Frontal cortex (tissue), 3 donors: ENCODE measurements at regions not wholly inside any gene's neighbourhood (a gene's known extent, or its start where the extent isn't known, plus 50 kb on each side); places are given as distances from the start of the nearest gene placed in this dataset.

Experiments
- DNase-seq, 2 donors: peaks; one replicate each; pipeline ENCODE4 v3.0.0; 2012; ENCODE audit warnings: low spot score in 2 of 2
- FAIRE-seq: peaks from 2 replicates; lab custom pipeline; 2012; peaks lifted over from hg19 to GRCh38; lab: Jason Lieb, UNC
- donor health status: control.
- donor health status: control.
- donor health status: control.

DNA sequence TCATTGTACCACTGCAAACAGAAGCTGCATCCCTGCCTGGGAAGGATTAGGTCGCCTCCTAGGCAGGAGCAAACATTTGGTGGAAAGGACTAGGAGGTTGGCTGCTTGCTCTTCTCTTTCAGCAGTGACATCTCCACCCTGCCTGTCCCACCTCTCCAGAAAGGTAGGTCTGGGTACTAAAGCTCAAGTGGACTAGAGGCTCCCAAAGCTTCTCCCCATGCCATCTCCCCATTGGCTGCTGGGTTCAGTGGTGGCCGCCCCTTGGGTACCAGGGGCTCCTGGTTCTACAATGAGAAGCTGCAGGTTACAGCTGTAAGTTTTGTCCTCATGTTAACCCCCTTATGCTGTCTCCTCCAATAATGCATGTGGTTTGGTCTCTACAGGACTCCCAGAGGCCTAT lies 180.7 kb upstream of the MKI67 start:
- DNase-seq (no peak), FAIRE-seq (no peak)

DNA sequence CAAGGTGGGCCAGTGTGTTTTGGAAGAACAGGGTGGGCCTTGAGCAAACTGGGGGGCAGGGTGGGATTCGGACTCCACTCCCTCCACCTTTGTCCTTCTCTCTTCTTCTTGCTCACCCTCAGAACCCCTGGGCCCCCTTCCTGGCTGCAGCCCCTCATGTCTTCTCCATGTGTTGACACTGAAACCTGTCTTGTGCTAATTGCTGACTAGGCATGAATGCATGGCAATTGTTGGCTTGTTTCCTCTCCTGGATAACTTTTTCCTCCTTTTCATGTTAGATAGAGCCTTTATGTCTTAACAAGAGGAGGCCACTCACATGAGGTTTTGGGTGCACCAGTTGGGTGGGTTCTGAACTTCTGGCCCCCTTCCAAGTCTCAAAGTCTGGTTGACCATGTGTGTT lies 181.6 kb upstream of the MKI67 start:
- DNase-seq = no peak
- FAIRE-seq = no peak

DNA sequence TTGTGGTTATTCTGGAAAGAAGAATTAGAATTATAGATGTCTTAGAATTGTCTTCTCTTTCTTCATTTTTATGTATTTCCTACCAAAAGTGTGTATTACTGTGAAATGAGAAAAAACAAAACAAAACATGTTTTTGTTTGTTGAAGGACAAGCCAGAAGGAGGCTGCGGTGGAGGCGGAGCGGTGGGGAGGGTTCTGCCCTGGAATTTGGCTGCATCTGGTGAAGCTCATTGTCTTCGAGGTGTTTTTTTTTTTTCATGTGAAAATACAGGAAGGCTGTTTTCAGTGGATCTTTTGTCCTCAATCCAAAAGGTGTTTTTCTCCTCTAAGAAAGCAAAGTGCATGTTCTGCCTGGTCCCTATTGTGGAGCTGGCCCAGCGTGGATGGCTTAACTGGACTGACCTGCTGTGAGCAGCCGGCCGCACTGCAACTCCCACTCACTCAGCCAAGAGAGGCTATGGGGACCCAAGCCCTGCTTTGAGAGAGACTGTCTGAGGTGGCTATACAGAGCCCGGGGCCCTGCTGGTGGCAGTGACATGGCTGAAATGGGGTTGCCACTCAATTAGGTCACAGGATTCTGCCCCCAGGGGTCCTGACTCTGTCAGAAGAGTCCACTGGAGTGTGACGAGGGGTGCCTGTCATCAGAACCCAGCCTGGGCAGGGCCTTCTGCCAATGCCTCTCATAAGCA lies 184.9 kb upstream of the MKI67 start:
- FAIRE-seq = no peak
- DNase-seq = no peak

DNA sequence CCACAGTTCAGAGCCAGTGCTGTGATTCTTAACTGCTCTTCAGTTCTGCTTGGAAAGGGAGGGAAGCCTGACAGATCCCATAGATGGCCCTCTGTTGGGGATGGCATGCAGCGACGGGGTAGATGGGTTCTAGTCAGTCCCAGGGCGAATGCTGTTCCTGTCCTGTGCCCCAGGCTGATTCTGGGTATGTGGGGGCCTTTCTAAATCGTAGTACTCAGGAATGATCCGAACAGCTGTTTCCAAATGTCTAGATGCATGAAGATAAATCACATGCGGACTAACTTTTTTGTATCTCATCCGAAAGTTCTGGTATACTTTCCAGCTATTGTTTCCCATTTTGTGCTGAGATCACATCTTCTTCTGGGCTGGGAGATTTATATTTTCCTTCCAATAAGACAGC lies 186.0 kb upstream of the MKI67 start:
- no peak for DNase-seq
- no peak for FAIRE-seq

DNA sequence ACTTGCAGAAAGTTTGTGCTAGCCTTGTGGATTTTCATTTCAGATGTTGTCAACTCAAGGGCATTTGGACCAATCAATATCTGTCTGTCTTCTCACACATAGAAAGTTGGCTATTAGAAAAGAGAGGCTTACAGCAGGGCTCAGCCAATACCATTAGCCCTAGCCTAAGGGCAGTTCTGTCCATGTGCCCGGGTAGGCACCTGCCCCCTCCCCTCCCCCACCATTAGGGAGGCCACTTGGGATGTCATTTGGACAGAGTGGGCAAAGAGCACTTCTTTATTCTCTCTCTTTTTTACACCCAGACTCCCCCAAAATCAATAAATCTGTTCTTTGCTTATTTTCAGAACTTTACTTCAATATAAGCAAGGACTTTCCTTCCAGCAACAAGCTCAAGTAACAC lies 188.5 kb upstream of the MKI67 start:
- no peak for FAIRE-seq
- DNase-seq = no peak

DNA sequence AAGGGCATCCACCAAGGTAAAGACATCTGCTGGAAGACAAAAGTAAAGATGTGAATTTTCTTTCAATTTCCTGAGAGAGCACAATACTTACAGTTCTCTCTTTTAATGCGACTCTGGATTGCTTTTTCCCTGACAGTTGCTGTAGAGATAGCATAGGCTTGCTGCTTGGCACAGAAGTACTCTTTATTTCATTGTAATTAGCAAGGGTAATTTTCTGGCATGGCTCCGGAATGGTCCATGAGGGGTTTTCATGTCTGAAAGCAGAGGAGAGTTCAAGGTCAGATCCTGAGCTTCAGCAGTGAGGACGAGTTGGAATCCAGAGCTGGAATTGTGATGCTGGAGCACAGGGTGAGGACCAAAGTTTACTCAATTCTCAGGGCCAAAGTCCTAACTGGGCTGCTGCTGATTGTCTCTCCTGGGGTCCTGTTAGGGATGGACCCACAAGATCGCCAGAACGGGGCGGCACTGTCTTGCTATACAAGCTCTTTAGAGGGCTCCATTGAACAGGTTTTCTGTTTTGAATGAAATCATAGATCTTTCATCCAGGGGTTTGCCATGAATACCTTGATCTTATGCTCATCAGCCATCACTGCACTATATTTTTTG lies 190.0 kb upstream of the MKI67 start:
- DNase-seq (no peak), FAIRE-seq (no peak)

DNA sequence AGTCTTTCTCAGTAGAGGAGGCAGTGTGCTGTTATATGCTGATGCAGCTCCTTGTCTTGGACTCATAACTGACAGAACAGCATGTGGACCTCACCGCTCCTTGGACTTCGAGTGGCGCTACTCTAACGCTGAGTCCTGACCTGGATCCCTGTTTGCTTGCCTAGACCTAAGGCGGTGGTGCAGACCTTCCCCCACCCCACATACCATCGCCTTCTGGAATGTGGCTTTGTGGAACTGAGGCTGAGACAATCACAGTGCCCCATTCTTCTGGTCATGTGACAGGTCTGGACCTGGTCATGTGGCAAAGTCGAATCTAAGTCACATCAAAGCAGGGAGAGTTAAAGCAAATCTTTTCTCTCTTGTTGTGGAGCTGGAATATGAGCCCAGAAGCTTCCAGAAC lies 190.7 kb upstream of the MKI67 start:
- DNase-seq (no peak), FAIRE-seq (no peak)

DNA sequence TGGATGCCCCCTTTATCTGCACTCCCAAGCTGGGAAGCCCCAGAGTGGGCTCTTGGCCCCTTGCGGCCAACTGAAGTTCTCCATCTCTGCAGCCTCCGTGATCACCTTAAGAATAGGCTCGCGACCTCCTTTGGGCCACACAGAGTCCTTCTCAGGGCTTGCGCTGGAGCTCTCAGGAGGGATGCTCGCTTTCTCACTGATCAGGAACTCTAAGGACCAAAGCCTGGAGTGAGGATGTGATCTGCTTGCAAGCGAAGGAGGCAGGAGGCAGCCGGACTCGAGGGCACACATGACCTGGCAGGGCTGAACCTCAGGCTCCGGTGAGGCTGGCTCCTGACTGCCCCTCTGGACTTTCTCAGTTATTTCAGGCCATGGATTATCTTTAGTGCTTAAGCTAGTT lies 192.1 kb upstream of the MKI67 start:
- no peak for DNase-seq

DNA sequence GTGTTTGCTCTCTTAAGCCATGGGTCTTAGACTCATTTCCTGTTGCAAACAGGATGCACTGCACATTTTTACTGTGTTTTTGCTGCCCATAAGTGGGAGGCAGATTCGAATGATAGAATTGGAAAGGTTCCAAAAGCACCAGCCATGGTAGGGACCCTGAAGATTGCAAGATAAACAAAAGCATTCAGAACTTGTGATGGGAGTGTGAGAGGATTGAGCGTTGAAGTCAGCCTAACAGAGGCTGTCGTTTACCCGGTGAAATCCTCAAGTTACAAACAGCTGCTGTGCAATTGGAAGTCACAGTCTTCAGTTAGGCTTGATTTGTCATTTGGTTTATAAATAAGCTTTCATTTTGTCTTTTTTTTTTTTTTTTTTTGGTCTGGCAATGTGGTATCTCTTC lies 192.7 kb upstream of the MKI67 start:
- FAIRE-seq (no peak), DNase-seq (no peak)

More for the DNA sequence above, 192.1 kb upstream of the MKI67 start:
- FAIRE-seq = no peak

DNA sequence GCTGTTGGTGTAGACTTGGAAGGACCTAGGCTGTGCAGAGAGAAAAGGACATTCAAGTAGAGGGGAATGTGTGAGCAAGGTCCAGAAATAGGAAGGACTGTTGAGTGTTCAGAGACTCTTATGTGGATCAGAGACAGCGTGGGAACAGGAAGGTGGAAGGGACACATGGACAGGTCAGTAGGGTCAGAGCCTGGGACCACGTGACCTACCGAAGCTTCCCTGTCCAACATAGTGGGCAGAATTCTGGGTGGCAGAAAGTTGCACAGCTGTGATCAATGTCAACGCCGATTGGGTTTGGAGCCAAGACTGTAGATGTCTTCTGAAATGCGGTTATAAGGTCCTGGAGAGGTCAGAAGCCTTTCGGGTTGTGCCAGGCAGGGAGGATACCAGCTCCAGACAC lies 195.9 kb upstream of the MKI67 start:
- FAIRE-seq = no peak
- no peak for DNase-seq

DNA sequence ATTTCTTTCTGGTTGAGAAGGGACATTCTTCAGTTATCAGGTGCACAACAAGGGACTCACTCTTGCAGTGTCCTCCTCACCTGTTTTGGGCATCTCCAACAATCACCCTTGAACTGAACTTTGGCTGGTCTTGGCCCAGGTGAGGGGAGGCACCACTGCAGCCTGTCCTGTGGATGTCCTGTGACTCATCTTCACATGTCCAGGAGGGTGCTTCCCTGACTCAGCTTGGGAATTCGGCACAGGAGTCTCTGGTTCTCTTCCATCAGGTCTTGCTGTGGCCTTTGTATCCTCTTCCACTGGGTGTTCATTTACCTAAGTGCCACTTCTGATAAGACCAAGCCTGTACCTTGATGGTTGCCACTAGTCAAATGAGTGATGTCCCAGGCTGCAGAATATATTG lies 196.7 kb upstream of the MKI67 start:
- no peak for FAIRE-seq
- no peak for DNase-seq

DNA sequence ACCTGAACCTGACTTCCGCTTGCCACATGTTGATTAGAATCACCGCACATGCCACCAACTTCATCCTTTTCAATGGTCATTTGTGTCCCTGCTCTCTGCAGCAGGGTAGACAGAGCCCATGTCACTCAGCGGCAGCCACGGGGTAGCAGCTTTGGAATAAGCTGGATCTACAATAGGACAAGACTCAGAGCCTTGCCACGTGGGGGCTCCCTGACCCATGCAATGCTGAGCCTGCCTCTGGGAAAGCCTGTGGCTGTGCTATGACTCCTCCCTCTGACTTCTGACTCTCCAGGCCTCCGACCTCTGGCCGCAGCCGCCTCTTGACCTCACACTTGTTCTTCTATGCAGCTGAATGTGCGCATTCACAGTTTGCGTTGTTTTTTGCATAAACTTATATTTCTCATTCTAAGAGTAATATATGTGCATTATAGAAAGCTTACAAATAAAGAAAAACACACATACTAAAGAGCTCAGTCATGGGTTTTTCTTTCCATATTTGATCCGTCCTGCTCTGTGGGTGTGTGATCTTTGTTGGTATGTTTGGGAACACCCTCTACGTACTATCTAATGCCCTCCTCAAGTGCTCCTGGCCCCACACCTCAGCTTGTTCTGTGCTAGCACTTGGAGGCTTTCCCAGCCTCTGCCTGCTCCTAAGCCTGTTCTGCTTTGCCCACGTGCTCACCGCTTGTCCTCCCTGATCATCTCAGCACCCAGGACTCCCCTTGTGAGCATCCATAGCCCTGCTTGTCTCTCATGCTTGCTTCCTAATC lies 198.0 kb upstream of the MKI67 start:
- DNase-seq = no peak
- no peak for FAIRE-seq

DNA sequence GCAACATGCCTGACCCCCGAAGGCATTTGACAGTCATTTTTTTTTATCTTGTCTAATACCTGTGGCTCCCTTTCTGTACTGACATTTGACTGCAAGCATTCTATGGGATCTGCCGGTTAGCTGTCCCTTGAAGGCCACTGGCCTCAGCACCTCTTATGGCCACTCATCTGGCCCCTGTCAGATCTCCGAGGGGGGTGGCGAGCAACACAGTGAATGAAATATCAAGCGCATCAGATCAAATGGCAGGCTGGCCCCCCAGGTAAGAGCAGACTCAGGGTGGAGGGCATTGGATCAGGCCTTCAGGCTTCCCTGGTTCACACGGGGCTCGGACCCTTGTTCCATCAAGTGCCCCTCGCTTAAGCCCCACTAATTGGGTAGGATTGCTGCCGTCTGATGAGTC lies 199.6 kb upstream of the MKI67 start:
- DNase-seq (no peak), FAIRE-seq (no peak)

DNA sequence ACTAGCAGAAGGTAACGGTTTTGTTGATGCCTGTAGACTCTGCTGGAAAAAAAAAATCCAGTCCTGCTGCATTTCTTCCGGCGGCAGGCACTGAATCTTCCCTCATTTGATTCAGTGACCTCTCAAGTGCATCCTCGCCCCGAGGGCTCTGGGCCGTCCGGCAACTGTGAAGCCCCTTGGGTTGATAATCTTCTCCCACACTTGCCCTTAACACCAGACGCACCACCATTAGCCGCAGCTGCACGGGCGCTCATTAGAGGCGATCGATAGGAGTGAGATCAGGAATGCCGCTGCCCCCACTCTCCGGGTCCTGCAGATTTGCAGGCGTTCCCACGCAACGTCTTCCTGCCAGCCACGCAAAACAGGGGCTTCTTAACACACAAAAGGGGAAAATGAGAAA lies 200.0 kb upstream of the MKI67 start:
- DNase-seq = no peak

DNA sequence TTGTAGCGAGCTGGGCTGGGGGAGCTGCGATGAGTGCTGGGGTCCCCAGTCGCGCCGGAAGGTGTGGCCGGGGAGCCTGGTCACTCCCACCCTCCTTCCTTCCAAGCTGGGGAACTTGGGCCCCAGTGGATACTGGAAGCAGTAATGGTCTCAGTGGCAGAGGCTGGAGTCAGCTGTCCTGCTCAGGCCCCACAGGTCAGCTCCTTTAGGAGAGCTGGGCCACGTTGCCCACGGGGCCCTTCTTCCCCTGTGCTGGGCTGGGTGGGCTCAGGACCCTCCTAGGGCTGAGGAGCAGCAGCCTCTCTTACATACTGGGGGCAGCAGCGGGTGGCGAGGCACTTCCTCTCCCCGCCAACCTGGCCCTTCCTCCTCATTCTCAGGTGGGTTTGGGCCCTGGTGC lies 200.6 kb upstream of the MKI67 start:
- DNase-seq (no peak), FAIRE-seq (no peak)

More for the DNA sequence above, 200.0 kb upstream of the MKI67 start:
- no peak for FAIRE-seq

DNA sequence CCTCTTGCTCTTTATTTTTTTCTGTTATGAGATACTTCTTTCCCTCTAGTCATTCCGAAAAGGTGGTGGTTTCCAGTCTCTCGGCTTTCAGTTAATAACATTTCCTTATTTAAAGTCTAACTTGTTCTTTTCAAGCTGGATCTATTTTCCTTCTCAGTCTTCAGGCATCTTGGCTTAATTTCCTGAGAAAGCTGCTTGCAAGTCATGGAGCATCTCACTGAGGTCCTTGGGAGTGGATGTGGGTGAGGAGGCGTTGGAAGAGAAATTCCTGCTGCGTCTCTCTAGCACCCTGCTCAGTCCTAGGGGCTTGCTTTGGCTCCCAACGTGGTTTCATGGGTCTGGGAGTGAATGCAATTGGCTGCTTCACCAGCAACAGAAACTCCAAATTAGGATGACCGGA lies 210.2 kb upstream of the MKI67 start:
- DNase-seq (no peak), FAIRE-seq (no peak)

DNA sequence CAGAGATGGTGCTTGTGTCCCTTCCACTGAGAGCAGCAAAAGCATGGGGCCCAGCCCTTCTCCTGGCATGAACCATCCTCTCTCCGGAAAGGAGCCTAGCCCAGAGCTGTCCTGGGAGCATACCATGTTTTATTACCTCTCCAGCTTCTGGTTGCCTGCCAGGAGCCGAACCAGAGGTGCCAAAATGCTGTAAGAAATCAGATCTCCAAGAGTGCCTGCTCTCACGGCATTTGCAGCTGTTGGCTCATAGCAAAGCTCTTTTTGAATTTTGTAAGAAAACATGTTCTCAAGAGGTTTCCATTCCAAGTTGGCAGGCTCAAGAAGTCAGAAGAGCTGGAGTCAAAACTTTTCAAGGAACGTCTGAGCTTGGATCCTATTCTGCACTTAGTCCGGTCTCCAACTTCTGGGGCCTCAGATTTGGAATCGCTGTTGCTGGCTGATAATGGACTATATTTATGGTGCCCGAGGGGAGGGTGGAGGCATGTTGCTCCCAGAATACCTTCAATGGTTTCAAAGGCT lies 211.7 kb upstream of the MKI67 start:
- FAIRE-seq (no peak), DNase-seq (no peak)

DNA sequence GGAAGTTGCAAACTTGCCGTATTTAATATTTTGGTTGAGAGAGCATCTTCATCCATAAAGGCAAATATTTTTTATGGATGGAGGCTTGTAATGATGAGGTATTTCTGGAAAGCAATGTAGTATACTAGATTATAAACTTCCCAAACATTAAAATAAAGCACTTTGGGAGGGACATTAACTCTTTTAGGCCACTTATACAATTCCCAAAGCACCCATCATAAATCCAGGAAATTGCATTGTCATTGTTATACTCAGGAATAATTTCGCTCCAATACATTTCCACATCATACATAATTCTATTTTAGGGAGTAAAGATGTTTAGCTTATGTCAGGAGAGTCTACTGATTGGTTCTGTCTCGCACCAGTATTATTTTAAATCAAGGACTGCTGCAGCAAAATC lies 212.7 kb upstream of the MKI67 start:
- no peak for DNase-seq
- no peak for FAIRE-seq

DNA sequence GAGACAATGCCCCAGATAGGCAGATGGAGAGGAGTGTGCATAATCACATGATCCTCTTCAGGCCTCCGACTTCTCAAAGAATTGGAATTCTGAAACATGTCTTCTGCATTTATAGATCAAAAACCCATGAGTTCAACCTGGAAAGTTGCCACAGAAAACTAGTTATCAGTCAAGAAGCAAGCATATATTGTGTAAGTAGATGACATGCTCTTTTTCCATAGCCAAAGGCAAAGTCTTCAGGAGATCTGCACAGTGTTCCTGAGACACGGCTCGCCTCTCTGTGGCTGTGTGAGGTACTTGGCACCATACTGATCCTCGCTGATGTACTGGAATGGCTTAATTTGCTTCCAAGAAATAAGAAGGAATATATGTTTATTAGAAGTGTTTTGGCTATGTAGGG lies 213.5 kb upstream of the MKI67 start:
- DNase-seq = no peak
- no peak for FAIRE-seq

DNA sequence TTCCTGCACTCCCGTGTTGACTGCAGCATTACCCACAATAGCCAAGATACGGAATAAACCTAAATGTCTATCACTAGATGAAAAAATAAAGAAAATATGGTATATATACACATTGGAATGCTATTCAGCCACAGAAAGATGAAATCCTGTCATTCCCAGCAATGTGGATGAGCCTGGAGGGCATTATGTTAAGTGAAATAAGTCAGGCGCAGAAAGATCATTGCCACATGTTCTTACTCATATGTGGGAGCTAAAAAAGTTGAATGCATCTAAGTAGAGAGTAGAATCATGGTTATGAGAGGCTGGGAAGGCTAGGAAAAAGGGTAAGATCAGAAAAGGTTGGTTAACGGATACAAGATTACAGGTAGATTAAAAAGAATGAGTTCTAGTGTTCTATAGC lies 219.1 kb upstream of the MKI67 start:
- DNase-seq = no peak
- FAIRE-seq = no peak

DNA sequence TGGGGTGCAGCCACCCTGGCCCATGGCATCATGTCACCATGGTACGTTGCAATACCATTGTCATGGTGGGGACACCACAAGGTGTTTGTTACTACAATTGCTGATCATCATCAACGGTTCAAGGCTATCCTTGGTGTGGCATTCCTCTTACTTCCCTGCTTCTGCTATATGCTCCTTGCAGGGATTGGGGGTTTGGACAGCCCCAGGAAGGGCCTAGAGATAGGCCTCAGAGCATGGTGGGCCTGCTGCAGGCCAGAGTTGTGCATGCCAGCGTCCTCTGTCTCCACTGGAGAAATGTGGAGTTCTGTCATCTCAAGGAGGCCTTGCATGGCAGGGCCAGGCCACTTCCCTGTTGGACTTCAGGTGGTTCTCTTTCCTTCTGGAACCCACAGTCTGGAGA lies 234.6 kb upstream of the MKI67 start:
- FAIRE-seq = no peak
- no peak for DNase-seq
